Brain microvascular endothelial cell (primary cell): ENCODE measurements at regions not wholly inside any gene's neighbourhood (a gene's known extent, or its start where the extent isn't known, plus 50 kb on each side); places are given as distances from the start of the nearest gene placed in this dataset.

ENCODE experiments used
- DNase-seq: peaks from one replicate; pipeline ENCODE4 v3.0.0-alpha.2; 2020
- H3K27ac ChIP-seq: fragments of 250-450 bp; sonication (Bioruptor Pico); 2 replicates; pipeline ENCODE4 v1.5.1; 2020; ENCODE audit warnings: mild to moderate bottlenecking, moderate library complexity
- H3K27me3 ChIP-seq: fragments of 250-450 bp; sonication (Bioruptor Pico); replicated peaks from 2 replicates; pipeline ENCODE4 v1.5.1; 2020; ENCODE audit warnings: mild to moderate bottlenecking
- H3K36me3 ChIP-seq: fragments of 250-450 bp; sonication (Bioruptor Pico); replicated peaks from 2 replicates; pipeline ENCODE4 v1.5.1; 2020; ENCODE audit warnings: mild to moderate bottlenecking
- H3K4me3 ChIP-seq: 2 replicates; pipeline ENCODE4 v1.5.1; 2011; ENCODE audit warnings: low read depth, mild to moderate bottlenecking, control low read depth, low read length, moderate library complexity
- in situ Hi-C: cut with HindIII; loops from 2 replicates; pipeline ENCODE4 v1.10.0; 2017; ENCODE audit warnings: low sequenced_read_pairs, low pct_ligation_motif_present
- TF ChIP-seq, protein P1 (sequence below): IDR thresholded peaks from 2 replicates; pipeline ENCODE4 v1.5.1; 2011; ENCODE audit warnings: low read depth, mild to moderate bottlenecking, moderate library complexity, low read length, control low read depth, inconsistent platforms; ENCODE audit errors: missing control alignments

GRCh38 chr13:111510502-111511218 lies 190.2 kb downstream of the TEX29 start:
- H3K27me3 ChIP-seq: no peaks in the 10 kb centered on the region
- no peaks in the 10 kb centered on the region for H3K36me3 ChIP-seq
- no peak overlapping the region for H3K27ac ChIP-seq
- DNase-seq: no peak
- TF ChIP-seq, protein P1, sequence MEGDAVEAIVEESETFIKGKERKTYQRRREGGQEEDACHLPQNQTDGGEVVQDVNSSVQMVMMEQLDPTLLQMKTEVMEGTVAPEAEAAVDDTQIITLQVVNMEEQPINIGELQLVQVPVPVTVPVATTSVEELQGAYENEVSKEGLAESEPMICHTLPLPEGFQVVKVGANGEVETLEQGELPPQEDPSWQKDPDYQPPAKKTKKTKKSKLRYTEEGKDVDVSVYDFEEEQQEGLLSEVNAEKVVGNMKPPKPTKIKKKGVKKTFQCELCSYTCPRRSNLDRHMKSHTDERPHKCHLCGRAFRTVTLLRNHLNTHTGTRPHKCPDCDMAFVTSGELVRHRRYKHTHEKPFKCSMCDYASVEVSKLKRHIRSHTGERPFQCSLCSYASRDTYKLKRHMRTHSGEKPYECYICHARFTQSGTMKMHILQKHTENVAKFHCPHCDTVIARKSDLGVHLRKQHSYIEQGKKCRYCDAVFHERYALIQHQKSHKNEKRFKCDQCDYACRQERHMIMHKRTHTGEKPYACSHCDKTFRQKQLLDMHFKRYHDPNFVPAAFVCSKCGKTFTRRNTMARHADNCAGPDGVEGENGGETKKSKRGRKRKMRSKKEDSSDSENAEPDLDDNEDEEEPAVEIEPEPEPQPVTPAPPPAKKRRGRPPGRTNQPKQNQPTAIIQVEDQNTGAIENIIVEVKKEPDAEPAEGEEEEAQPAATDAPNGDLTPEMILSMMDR: no peak
- in situ Hi-C loops: no loop called here
- no peak overlapping the region for H3K4me3 ChIP-seq

DNA sequence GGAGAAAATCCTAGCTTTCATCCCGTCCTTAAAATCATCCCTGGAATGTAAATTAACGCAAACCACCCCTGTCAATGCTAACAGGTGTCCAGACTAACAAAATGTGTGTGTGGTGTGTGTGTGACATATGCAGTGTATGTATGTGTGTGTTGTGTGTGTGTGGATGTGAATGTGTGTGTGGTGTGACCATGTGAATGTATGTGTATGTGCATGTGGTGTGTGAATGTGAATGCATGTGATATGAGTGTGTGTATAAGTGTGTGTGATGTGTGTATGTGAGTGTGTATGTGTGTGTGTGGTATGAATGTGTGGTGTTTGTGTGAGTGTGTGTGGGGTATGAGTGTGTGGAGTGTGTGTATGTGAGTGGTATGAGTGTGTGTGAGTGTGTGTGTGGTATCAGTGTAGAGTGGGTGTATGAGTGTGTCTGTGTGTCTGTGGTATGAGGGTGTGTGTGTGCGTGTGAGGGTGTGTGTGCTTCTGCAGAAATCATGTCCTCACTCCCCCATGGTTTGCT lies 190.8 kb downstream of the TEX29 start:
- no peak overlapping the region for H3K27ac ChIP-seq
- no peak for DNase-seq
- no peaks in the 10 kb centered on the region for H3K36me3 ChIP-seq
- H3K27me3 ChIP-seq: no peaks in the 10 kb centered on the region
- in situ Hi-C loops: no loop called here
- TF ChIP-seq, protein P1: no peak
- no peak overlapping the region for H3K4me3 ChIP-seq

- in situ Hi-C loops: no loop called here
- Histone ChIP-seq H3K27ac (no peak overlapping the region), H3K36me3 (no peaks in the 10 kb centered on the region), H3K27me3 (no peaks in the 10 kb centered on the region), H3K4me3 (no peak overlapping the region)
- peak; percentile 48 for DNase-seq
- TF ChIP-seq, protein P1: no peak
Measured at GRCh38 chr13:111511805-111512504, 191.5 kb downstream of the TEX29 start.

DNA sequence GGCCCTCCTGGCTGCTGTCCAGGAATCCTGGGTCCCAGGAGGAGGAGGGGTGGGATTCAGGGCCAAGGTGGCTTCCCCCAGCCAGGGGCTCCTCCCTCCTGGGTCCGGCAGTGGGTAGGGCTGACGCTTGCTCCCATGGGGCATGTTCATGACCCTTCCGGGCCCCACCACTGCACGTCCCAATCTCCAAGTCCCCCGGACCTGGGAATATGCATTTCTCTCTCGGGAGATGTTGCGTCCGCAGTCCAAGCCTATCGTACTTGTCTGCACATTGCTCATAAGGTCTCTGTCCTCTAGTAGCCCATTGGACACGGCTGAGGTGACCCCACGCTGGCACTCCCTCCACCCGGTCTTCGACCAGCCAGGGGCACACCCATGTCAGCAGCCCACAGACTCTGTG lies 192.3 kb downstream of the TEX29 start:
- TF ChIP-seq, protein P1: no peak
- in situ Hi-C loops: no loop called here
- Histone ChIP-seq H3K4me3 (no peak overlapping the region), H3K36me3 (no peaks in the 10 kb centered on the region), H3K27me3 (no peaks in the 10 kb centered on the region), H3K27ac (no peak overlapping the region)
- no peak for DNase-seq

DNA sequence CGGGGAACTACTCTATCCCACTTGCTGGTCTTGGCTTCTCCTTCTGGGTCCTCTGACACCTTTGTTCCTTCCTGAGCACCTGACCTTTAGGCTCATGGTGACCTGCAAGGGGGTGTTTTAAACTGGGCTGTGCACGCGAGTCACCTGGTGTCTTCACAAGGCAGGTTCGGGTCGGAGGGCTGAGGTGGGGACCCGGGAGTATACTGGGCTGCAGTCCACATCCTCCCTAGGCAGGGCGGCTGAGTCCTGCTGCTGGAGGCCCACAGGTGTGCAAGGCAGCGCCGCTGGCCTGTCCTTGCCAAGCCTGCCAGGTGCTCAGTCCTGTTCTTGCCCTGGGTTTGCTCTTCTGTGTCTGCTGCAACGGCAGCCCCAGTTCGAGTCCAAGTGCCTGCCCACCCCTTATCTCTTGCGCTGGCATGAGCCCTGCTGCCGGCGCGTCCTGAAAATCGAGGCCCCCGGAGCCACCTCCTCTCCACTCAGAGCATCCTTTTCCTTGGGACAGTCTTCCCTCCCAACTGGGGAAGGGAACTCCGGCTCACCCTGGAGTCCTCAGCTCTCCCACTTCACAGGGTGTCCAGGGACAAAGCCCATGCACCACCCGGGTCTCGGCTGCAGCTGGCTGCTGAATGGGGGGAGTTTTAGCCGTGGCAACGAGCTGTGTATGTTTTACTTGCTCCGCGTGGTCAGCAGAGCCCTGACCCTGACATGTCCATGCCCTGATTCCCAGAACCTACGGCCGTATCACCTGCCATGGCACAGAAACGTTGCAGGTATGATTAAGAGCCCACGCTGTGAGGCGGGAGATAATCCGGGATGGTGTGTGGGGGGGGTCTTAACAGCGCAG lies 193.5 kb downstream of the TEX29 start:
- H3K27me3 ChIP-seq: no peaks in the 10 kb centered on the region
- in situ Hi-C loops: no loop called here
- H3K36me3 ChIP-seq: no peaks in the 10 kb centered on the region
- no peak for DNase-seq
- no peak overlapping the region for H3K27ac ChIP-seq
- H3K4me3 ChIP-seq: no peak overlapping the region
- TF ChIP-seq, protein P1: no peak
